ENCODE measurements at regions not wholly inside any gene's neighbourhood (a gene's known extent, or its start where the extent isn't known, plus 50 kb on each side); places are given as distances from the start of the nearest gene placed in this dataset.
"Not testable (repeated sequence)": the region's sequence is repeated elsewhere in the genome, so short reads cannot be mapped to it uniquely, and the experiment has no call there.

- H3K4me3 ChIP-seq (ENCODE audit: low read depth, low read length), result no peak overlapping the region
- no peaks in the 10 kb centered on the region for H3K36me3 ChIP-seq (ENCODE audit: insufficient read depth, low read length)
- H3K27ac ChIP-seq (ENCODE audit: low read depth, low read length), result no peak overlapping the region
- no peaks in the 10 kb centered on the region for H3K4me1 ChIP-seq (ENCODE audit: control insufficient read depth, insufficient read depth, low read length, unreplicated experiment)
- H3K79me2 ChIP-seq (ENCODE audit: control insufficient read depth, insufficient read depth, low read length, unreplicated experiment), result no peaks in the 10 kb centered on the region
- no peak overlapping the region for H2AFZ ChIP-seq (ENCODE audit: low read length, unreplicated experiment)
- H3K27me3 ChIP-seq (ENCODE audit: insufficient read depth, low read length), result no peaks in the 10 kb centered on the region
These were observed 150.6 kb upstream of the MED14 start for GRCh38 chrX:40885989-40886388.

GRCh38 chrX:40887476-40887875 lies 152.1 kb upstream of the MED14 start:
- no peak overlapping the region for H3K4me3 ChIP-seq (ENCODE audit: low read depth, low read length)
- no peak overlapping the region for H2AFZ ChIP-seq (ENCODE audit: low read length, unreplicated experiment)
- H3K27ac ChIP-seq (ENCODE audit: low read depth, low read length), result no peak overlapping the region
- H3K4me1 ChIP-seq (ENCODE audit: control insufficient read depth, insufficient read depth, low read length, unreplicated experiment), result no peaks in the 10 kb centered on the region
- H3K27me3 ChIP-seq (ENCODE audit: insufficient read depth, low read length), result no peaks in the 10 kb centered on the region
- H3K79me2 ChIP-seq (ENCODE audit: control insufficient read depth, insufficient read depth, low read length, unreplicated experiment), result no peaks in the 10 kb centered on the region
- H3K36me3 ChIP-seq (ENCODE audit: insufficient read depth, low read length), result no peaks in the 10 kb centered on the region

- H3K4me3 ChIP-seq (ENCODE audit: low read depth, low read length), result no peak overlapping the region
- H3K27me3 ChIP-seq (ENCODE audit: insufficient read depth, low read length), result no peaks in the 10 kb centered on the region
- no peaks in the 10 kb centered on the region for H3K36me3 ChIP-seq (ENCODE audit: insufficient read depth, low read length)
- no peaks in the 10 kb centered on the region for H3K79me2 ChIP-seq (ENCODE audit: control insufficient read depth, insufficient read depth, low read length, unreplicated experiment)
- H3K4me1 ChIP-seq (ENCODE audit: control insufficient read depth, insufficient read depth, low read length, unreplicated experiment), result no peaks in the 10 kb centered on the region
- no peak overlapping the region for H3K27ac ChIP-seq (ENCODE audit: low read depth, low read length)
- H2AFZ ChIP-seq (ENCODE audit: low read length, unreplicated experiment), result no peak overlapping the region
These were observed 156.5 kb upstream of the MED14 start for GRCh38 chrX:40891798-40892197.

GRCh38 chrX:40893251-40893910 lies 158.0 kb upstream of the MED14 start:
- Histone ChIP-seq H2AFZ (ENCODE audit: low read length, unreplicated experiment) (no peak overlapping the region), H3K4me3 (ENCODE audit: low read depth, low read length) (no peak overlapping the region), H3K27ac (ENCODE audit: low read depth, low read length) (no peak overlapping the region), H3K4me1 (ENCODE audit: control insufficient read depth, insufficient read depth, low read length, unreplicated experiment) (no peaks in the 10 kb centered on the region), H3K27me3 (ENCODE audit: insufficient read depth, low read length) (no peaks in the 10 kb centered on the region), H3K36me3 (ENCODE audit: insufficient read depth, low read length) (no peaks in the 10 kb centered on the region), H3K79me2 (ENCODE audit: control insufficient read depth, insufficient read depth, low read length, unreplicated experiment) (no peaks in the 10 kb centered on the region)

GRCh38 chrX:40895246-40895645 lies 159.9 kb upstream of the MED14 start:
- no peaks in the 10 kb centered on the region for H3K27me3 ChIP-seq (ENCODE audit: insufficient read depth, low read length)
- H2AFZ ChIP-seq (ENCODE audit: low read length, unreplicated experiment), result no peak overlapping the region
- no peak overlapping the region for H3K4me3 ChIP-seq (ENCODE audit: low read depth, low read length)
- no peaks in the 10 kb centered on the region for H3K79me2 ChIP-seq (ENCODE audit: control insufficient read depth, insufficient read depth, low read length, unreplicated experiment)
- H3K36me3 ChIP-seq (ENCODE audit: insufficient read depth, low read length), result no peaks in the 10 kb centered on the region
- H3K4me1 ChIP-seq (ENCODE audit: control insufficient read depth, insufficient read depth, low read length, unreplicated experiment), result no peaks in the 10 kb centered on the region
- no peak overlapping the region for H3K27ac ChIP-seq (ENCODE audit: low read depth, low read length)

- Histone ChIP-seq H3K27ac (ENCODE audit: low read depth, low read length) (no peak overlapping the region), H3K79me2 (ENCODE audit: control insufficient read depth, insufficient read depth, low read length, unreplicated experiment) (no peaks in the 10 kb centered on the region), H2AFZ (ENCODE audit: low read length, unreplicated experiment) (no peak overlapping the region), H3K27me3 (ENCODE audit: insufficient read depth, low read length) (no peaks in the 10 kb centered on the region), H3K4me1 (ENCODE audit: control insufficient read depth, insufficient read depth, low read length, unreplicated experiment) (no peaks in the 10 kb centered on the region), H3K4me3 (ENCODE audit: low read depth, low read length) (no peak overlapping the region), H3K36me3 (ENCODE audit: insufficient read depth, low read length) (no peaks in the 10 kb centered on the region)
These were observed 162.5 kb upstream of the MED14 start for GRCh38 chrX:40897718-40898270.

- peaks cover 16% of the 10 kb centered on the region for H3K4me1 ChIP-seq (ENCODE audit: control insufficient read depth, insufficient read depth, low read length, unreplicated experiment)
- not testable (repeated sequence) for H3K27ac ChIP-seq (ENCODE audit: low read depth, low read length); H3K36me3 ChIP-seq (ENCODE audit: insufficient read depth, low read length); H3K27me3 ChIP-seq (ENCODE audit: insufficient read depth, low read length); H3K4me3 ChIP-seq (ENCODE audit: low read depth, low read length); H3K79me2 ChIP-seq (ENCODE audit: control insufficient read depth, insufficient read depth, low read length, unreplicated experiment); H2AFZ ChIP-seq (ENCODE audit: low read length, unreplicated experiment)
These were observed 169.4 kb upstream of the MED14 start for GRCh38 chrX:40904739-40905138.

GRCh38 chrX:40908026-40908425 lies 172.7 kb upstream of the MED14 start:
- Histone ChIP-seq H3K27ac (ENCODE audit: low read depth, low read length) (no peak overlapping the region), H2AFZ (ENCODE audit: low read length, unreplicated experiment) (no peak overlapping the region), H3K4me1 (ENCODE audit: control insufficient read depth, insufficient read depth, low read length, unreplicated experiment) (peaks cover 17% of the 10 kb centered on the region)

GRCh38 chrX:40908857-40909475 lies 173.6 kb upstream of the MED14 start:
- peak overlapping the region; percentile 87 for H3K27ac ChIP-seq (ENCODE audit: low read depth, low read length)

More at GRCh38 chrX:40908026-40908425, 172.7 kb upstream of the MED14 start:
- Histone ChIP-seq H3K79me2 (ENCODE audit: control insufficient read depth, insufficient read depth, low read length, unreplicated experiment) (no peaks in the 10 kb centered on the region), H3K36me3 (ENCODE audit: insufficient read depth, low read length) (no peaks in the 10 kb centered on the region), H3K4me3 (ENCODE audit: low read depth, low read length) (no peak overlapping the region), H3K27me3 (ENCODE audit: insufficient read depth, low read length) (no peaks in the 10 kb centered on the region)

GRCh38 chrX:40912166-40912565 lies 173.1 kb upstream of the USP9X start:
- H3K27ac ChIP-seq (ENCODE audit: low read depth, low read length), result no peak overlapping the region
- no peaks in the 10 kb centered on the region for H3K27me3 ChIP-seq (ENCODE audit: insufficient read depth, low read length)
- H2AFZ ChIP-seq (ENCODE audit: low read length, unreplicated experiment), result no peak overlapping the region
- H3K79me2 ChIP-seq (ENCODE audit: control insufficient read depth, insufficient read depth, low read length, unreplicated experiment), result no peaks in the 10 kb centered on the region
- H3K4me3 ChIP-seq (ENCODE audit: low read depth, low read length), result no peak overlapping the region
- no peaks in the 10 kb centered on the region for H3K36me3 ChIP-seq (ENCODE audit: insufficient read depth, low read length)
- peaks cover 17% of the 10 kb centered on the region for H3K4me1 ChIP-seq (ENCODE audit: control insufficient read depth, insufficient read depth, low read length, unreplicated experiment)

More at GRCh38 chrX:40908857-40909475, 173.6 kb upstream of the MED14 start:
- no peak overlapping the region for H2AFZ ChIP-seq (ENCODE audit: low read length, unreplicated experiment)
- H3K4me3 ChIP-seq (ENCODE audit: low read depth, low read length), result no peak overlapping the region
- H3K79me2 ChIP-seq (ENCODE audit: control insufficient read depth, insufficient read depth, low read length, unreplicated experiment), result no peaks in the 10 kb centered on the region
- no peaks in the 10 kb centered on the region for H3K36me3 ChIP-seq (ENCODE audit: insufficient read depth, low read length)
- peaks cover 17% of the 10 kb centered on the region for H3K4me1 ChIP-seq (ENCODE audit: control insufficient read depth, insufficient read depth, low read length, unreplicated experiment)
- no peaks in the 10 kb centered on the region for H3K27me3 ChIP-seq (ENCODE audit: insufficient read depth, low read length)

- Histone ChIP-seq H2AFZ (ENCODE audit: low read length, unreplicated experiment) (no peak overlapping the region), H3K4me1 (ENCODE audit: control insufficient read depth, insufficient read depth, low read length, unreplicated experiment) (peaks cover 17% of the 10 kb centered on the region), H3K27ac (ENCODE audit: low read depth, low read length) (no peak overlapping the region), H3K79me2 (ENCODE audit: control insufficient read depth, insufficient read depth, low read length, unreplicated experiment) (no peaks in the 10 kb centered on the region), H3K36me3 (ENCODE audit: insufficient read depth, low read length) (no peaks in the 10 kb centered on the region), H3K27me3 (ENCODE audit: insufficient read depth, low read length) (no peaks in the 10 kb centered on the region), H3K4me3 (ENCODE audit: low read depth, low read length) (no peak overlapping the region)
These were observed 172.7 kb upstream of the USP9X start for GRCh38 chrX:40912576-40912975.
